IMR-90 (cell line): ENCODE measurements at regions not wholly inside any gene's neighbourhood (a gene's known extent, or its start where the extent isn't known, plus 50 kb on each side); places are given as distances from the start of the nearest gene placed in this dataset.

Source experiments
- ATAC-seq: fragments of 200-7000 bp; cut with Tn5 transposase; 2 replicates; pipeline ENCODE4 v1.9.1; 2020; ENCODE audit warnings: low read depth, mild to moderate bottlenecking, moderate library complexity
- BruUV-seq: library from RNA; stranded (reverse); fragments of 400-500 nt; replicated peaks from 2 replicates; lab custom pipeline; 2021; lab: Mats Ljungman, UMichigan
- CTCF ChIA-PET: fragments of 300-600 bp; formaldehyde crosslinking; extraction: SDS; loops from one replicate; lab custom pipeline; 2021; ENCODE audit warnings: antibody characterized with exemption; lab: Yijun Ruan, JAX
- POLR2A ChIA-PET: fragments of 300-600 bp; sonication (Branson Sonifier 250); formaldehyde crosslinking; loops from one replicate; lab custom pipeline; 2022; ENCODE audit warnings: antibody characterized with exemption; ENCODE audit not compliant: unreplicated experiment; lab: Charles Lee
- DNase-seq: peaks from one replicate; pipeline ENCODE4 v3.0.0; 2013
- H2AFZ ChIP-seq: replicated peaks from 2 replicates; pipeline ENCODE3; 2013; ENCODE audit warnings: low read length, mild to moderate bottlenecking; ENCODE audit not compliant: poor library complexity
- H2AK5ac ChIP-seq: 2 replicates; pipeline ENCODE4 v1.6.1; 2013; ENCODE audit warnings: low read depth, low read length, inconsistent platforms
- H2AK9ac ChIP-seq: replicated peaks from 2 replicates; pipeline ENCODE3; 2013; ENCODE audit warnings: mild to moderate bottlenecking, low read depth, low read length, moderate library complexity; ENCODE audit not compliant: poor library complexity
- H2BK120ac ChIP-seq: 2 replicates; pipeline ENCODE4 v1.6.1; 2013; ENCODE audit warnings: low read depth, low read length, inconsistent platforms
- H2BK15ac ChIP-seq: 3 replicates; pipeline ENCODE4 v1.6.1; 2013; ENCODE audit warnings: low read depth, low read length, inconsistent platforms
- H2BK20ac ChIP-seq: 2 replicates; pipeline ENCODE4 v1.6.1; 2013; ENCODE audit warnings: low read depth, mild to moderate bottlenecking, inconsistent platforms, low read length, moderate library complexity
- H2BK5ac ChIP-seq: 2 replicates; pipeline ENCODE4 v1.6.1; 2013; ENCODE audit warnings: mild to moderate bottlenecking, low read depth, low read length, inconsistent platforms; ENCODE audit not compliant: poor library complexity, severe bottlenecking
- H3K14ac ChIP-seq: replicated peaks from 2 replicates; pipeline ENCODE4 v1.6.1; 2013; ENCODE audit warnings: low read depth, low read length, inconsistent platforms
- H3K18ac ChIP-seq: 2 replicates; pipeline ENCODE4 v1.6.1; 2013; ENCODE audit warnings: low read depth, low read length, control low read depth
- H3K23ac ChIP-seq: 2 replicates; pipeline ENCODE4 v1.6.1; 2013; ENCODE audit warnings: low read depth, low read length, inconsistent platforms
- H3K27ac ChIP-seq: 2 replicates; pipeline ENCODE4 v1.5.1; 2013; ENCODE audit warnings: mild to moderate bottlenecking, control low read depth, low read length; ENCODE audit not compliant: insufficient read depth
- H3K27me3 ChIP-seq: 2 replicates; pipeline ENCODE4 v1.6.1; 2013; ENCODE audit warnings: low read length; ENCODE audit not compliant: control insufficient read depth, insufficient read depth
- H3K36me3 ChIP-seq: 2 replicates; pipeline ENCODE4 v1.6.1; 2013; ENCODE audit warnings: low read length, mixed read lengths; ENCODE audit not compliant: control insufficient read depth, insufficient read depth
- H3K4ac ChIP-seq: 2 replicates; pipeline ENCODE4 v1.6.1; 2013; ENCODE audit warnings: low read depth, low read length, inconsistent platforms
- H3K4me1 ChIP-seq: 2 replicates; pipeline ENCODE4 v1.6.1; 2013; ENCODE audit warnings: low read length, mixed read lengths; ENCODE audit not compliant: control insufficient read depth, insufficient read depth
- H3K4me2 ChIP-seq: 2 replicates; pipeline ENCODE4 v1.6.1; 2013; ENCODE audit warnings: low read depth, mild to moderate bottlenecking, control low read depth, low read length, moderate library complexity
- H3K4me3 ChIP-seq: 2 replicates; pipeline ENCODE4 v1.5.1; 2013; ENCODE audit warnings: low read depth, mild to moderate bottlenecking, control low read depth, low read length, moderate library complexity; ENCODE audit not compliant: insufficient read depth
- H3K56ac ChIP-seq: 2 replicates; pipeline ENCODE4 v1.6.1; 2013; ENCODE audit warnings: low read length, inconsistent platforms; ENCODE audit not compliant: insufficient read depth; ENCODE audit errors: extremely low read depth
- H3K79me1 ChIP-seq, 2 experiments: 2 replicates each; pipeline ENCODE4 v1.6.1; 2013; ENCODE audit warnings: low read length in 2 of 2, inconsistent platforms in 1 of 2, low read depth in 1 of 2
- H3K9ac ChIP-seq: 2 replicates; pipeline ENCODE4 v1.6.1; 2013; ENCODE audit warnings: low read depth, low read length, control low read depth
- H3K9me1 ChIP-seq: 2 replicates; pipeline ENCODE4 v1.6.1; 2013; ENCODE audit warnings: low read length, inconsistent platforms; ENCODE audit not compliant: insufficient read depth
- H3K9me3 ChIP-seq: 2 replicates; pipeline ENCODE4 v1.6.1; 2013; ENCODE audit warnings: low read length; ENCODE audit not compliant: control insufficient read depth, insufficient read depth
- H4K20me1 ChIP-seq: 2 replicates; pipeline ENCODE4 v1.6.1; 2013; ENCODE audit warnings: low read length, inconsistent platforms; ENCODE audit not compliant: insufficient read depth
- H4K5ac ChIP-seq: 2 replicates; pipeline ENCODE4 v1.6.1; 2013; ENCODE audit warnings: mild to moderate bottlenecking, low read depth, low read length, control low read depth
- H4K8ac ChIP-seq, 2 experiments: 2 replicates each; pipeline ENCODE4 v1.6.1; 2013; ENCODE audit warnings: low read depth in 2 of 2, low read length in 2 of 2, control low read depth in 1 of 2, inconsistent platforms in 1 of 2
- H4K91ac ChIP-seq: 2 replicates; pipeline ENCODE4 v1.6.1; 2013; ENCODE audit warnings: low read depth, low read length, inconsistent platforms; ENCODE audit not compliant: insufficient read depth
- BHLHE40 ChIP-seq: fragments of 150-350 bp; IDR thresholded peaks from 2 replicates; pipeline ENCODE4 v1.6.1; 2016; ENCODE audit warnings: mild to moderate bottlenecking, low read depth, low read length
- CEBPB ChIP-seq: IDR thresholded peaks from 2 replicates; pipeline ENCODE4 v1.6.1; 2012; ENCODE audit warnings: low read depth, low read length, improper control_type of control experiment
- CHD1 ChIP-seq: IDR thresholded peaks from 2 replicates; pipeline ENCODE4 v1.6.1; 2012; ENCODE audit warnings: low read depth, low read length, improper control_type of control experiment
- CTCF ChIP-seq: conservative IDR thresholded peaks from 2 replicates; pipeline ENCODE4 v1.5.1; 2012; ENCODE audit warnings: mild to moderate bottlenecking, low read depth, low read length, improper control_type of control experiment
- ELK1 ChIP-seq: fragments of 150-350 bp; IDR thresholded peaks from 2 replicates; pipeline ENCODE4 v1.6.1; 2016; ENCODE audit warnings: low read depth, mild to moderate bottlenecking, low read length, moderate library complexity, borderline replicate concordance
- FOS ChIP-seq: fragments of 150-350 bp; IDR thresholded peaks from 2 replicates; pipeline ENCODE4 v1.6.1; 2016; ENCODE audit warnings: low read depth, low read length
- MAFK ChIP-seq: IDR thresholded peaks from 2 replicates; pipeline ENCODE4 v1.6.1; 2012; ENCODE audit warnings: low read depth, low read length, improper control_type of control experiment
- MAZ ChIP-seq: IDR thresholded peaks from 2 replicates; pipeline ENCODE4 v1.6.1; 2012; ENCODE audit warnings: low read depth, mild to moderate bottlenecking, low read length, improper control_type of control experiment, moderate library complexity, borderline replicate concordance
- MXI1 ChIP-seq: IDR thresholded peaks from 2 replicates; pipeline ENCODE4 v1.6.1; 2012; ENCODE audit warnings: low read depth, mild to moderate bottlenecking, low read length, moderate library complexity, borderline replicate concordance
- NFE2L2 ChIP-seq: fragments of 150-350 bp; IDR thresholded peaks from 2 replicates; pipeline ENCODE4 v1.6.1; 2016; ENCODE audit warnings: low read depth, mild to moderate bottlenecking, low read length
- POLR2A ChIP-seq: IDR thresholded peaks from 2 replicates; pipeline ENCODE4 v1.6.1; 2012; ENCODE audit warnings: mild to moderate bottlenecking, low read depth, low read length
- RAD21 ChIP-seq: IDR thresholded peaks from 2 replicates; pipeline ENCODE4 v1.6.1; 2012; ENCODE audit warnings: low read length, improper control_type of control experiment
- RCOR1 ChIP-seq: IDR thresholded peaks from 2 replicates; pipeline ENCODE4 v1.6.1; 2012; ENCODE audit warnings: mild to moderate bottlenecking, low read length, improper control_type of control experiment; ENCODE audit not compliant: insufficient replicate concordance
- RFX5 ChIP-seq: IDR thresholded peaks from 2 replicates; pipeline ENCODE4 v1.8.0; 2012; ENCODE audit warnings: low read depth, mild to moderate bottlenecking, low read length, moderate library complexity
- SMC3 ChIP-seq: fragments of 150-350 bp; IDR thresholded peaks from 2 replicates; pipeline ENCODE4 v1.6.1; 2016; ENCODE audit warnings: low read depth, mild to moderate bottlenecking, antibody characterized with exemption, low read length, moderate library complexity
- USF2 ChIP-seq: fragments of 150-350 bp; IDR thresholded peaks from 2 replicates; pipeline ENCODE4 v1.6.1; 2017; ENCODE audit warnings: mild to moderate bottlenecking, antibody characterized with exemption, low read length, low read depth
- WGBS, 2 experiments: methylation state at CpG; one replicate each; pipeline versions ENCODE4 v1.1.5 to v1.1.7; 2013; ENCODE audit warnings: missing lambda C conversion rate in 2 of 2; ENCODE audit not compliant: insufficient read length in 1 of 2; ENCODE audit errors: extremely low coverage in 2 of 2; 5-methylcytosine and 5-hydroxymethylcytosine counted together
- dilution Hi-C: fragments of 300-500 bp; cut with HindIII; formaldehyde crosslinking; loops from one replicate; pipeline ENCODE4 v1.14.3; 2018; ENCODE audit warnings: low sequenced_read_pairs; ENCODE audit not compliant: unreplicated experiment
- in situ Hi-C: fragments of 300-500 bp; cut with MboI; formaldehyde crosslinking; loops from 3 replicates; pipeline ENCODE4 v1.14.3; 2019; ENCODE audit warnings: low sequenced_read_pairs, inconsistent platforms, mixed read lengths
- intact Hi-C: fragments of 100-400 bp; cut with micrococcal nuclease; formaldehyde crosslinking; loops from 2 replicates; pipeline ENCODE4 v1.10.0; 2022

DNA sequence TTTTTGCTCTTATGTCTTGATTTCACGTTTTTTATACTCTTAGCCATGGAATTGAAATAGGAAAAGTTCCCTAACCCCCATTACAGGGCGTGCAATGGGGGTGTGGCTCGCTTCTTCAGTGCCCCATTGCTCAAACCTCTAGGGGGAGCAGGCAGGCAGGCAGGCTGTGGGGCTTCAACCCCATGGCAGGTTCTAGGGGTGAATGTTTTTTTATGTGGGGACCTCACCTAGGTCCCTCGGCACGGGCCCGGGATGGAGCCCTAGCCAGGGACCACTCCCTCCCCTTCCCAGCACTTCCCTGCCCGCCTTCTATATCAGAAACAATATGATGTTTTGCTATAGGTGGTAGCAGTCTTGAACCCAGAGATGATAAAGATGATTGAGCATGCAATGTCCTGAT lies 221.3 kb upstream of the SMC2 start:
- Histone ChIP-seq H4K8ac (no peak overlapping the region), H3K9ac (no peak overlapping the region), H3K79me1 (no peaks in the 10 kb centered on the region), H3K36me3 (no peaks in the 10 kb centered on the region), H4K91ac (no peak overlapping the region), H3K4ac (no peak overlapping the region), H2BK120ac (no peak overlapping the region), H2BK15ac (no peak overlapping the region), H4K20me1 (no peaks in the 10 kb centered on the region), H2AK5ac (no peak overlapping the region), H2BK5ac (no peak overlapping the region), H3K23ac (no peak overlapping the region), H4K5ac (no peak overlapping the region), H3K4me3 (no peak overlapping the region), H3K56ac (no peak overlapping the region), H3K27me3 (no peaks in the 10 kb centered on the region), H3K4me2 (no peak overlapping the region), H3K14ac (no peak overlapping the region), H3K9me1 (no peaks in the 10 kb centered on the region), H3K4me1 (no peaks in the 10 kb centered on the region), H3K27ac (no peak overlapping the region), H2BK20ac (no peak overlapping the region), H2AFZ (no peak overlapping the region), H3K18ac (no peak overlapping the region), H3K9me3 (peaks cover 7% of the 10 kb centered on the region), H2AK9ac (no peak overlapping the region)
- no TSS peak for BruUV-seq
- no CpG with 5 or more reads among the region's 7 CpGs for WGBS, 2 experiments
- DNase-seq = no peak
- POLR2A ChIA-PET = interaction anchor here (0.6 kb wide), 1 partner anchor 429 kb away, joined by 3 read pairs; no protein-coding TSS in a partner anchor
- in situ Hi-C loops (no loop called here), dilution Hi-C loops (no loop called here), intact Hi-C loops (no loop called here)
- CTCF ChIA-PET = no interaction called here
- TF ChIP-seq CEBPB (no peak), CHD1 (no peak), POLR2A (no peak), RFX5 (no peak), RCOR1 (no peak), RAD21 (no peak), CTCF (no peak), NFE2L2 (no peak), ELK1 (no peak), FOS (no peak), MXI1 (no peak), USF2 (no peak), BHLHE40 (no peak), MAFK (no peak), SMC3 (no peak), MAZ (no peak)
- no peak for ATAC-seq
